ENCODE measurements at regions not wholly inside any gene's neighbourhood (a gene's known extent, or its start where the extent isn't known, plus 50 kb on each side); places are given as distances from the start of the nearest gene placed in this dataset.

- no peak for DNase-seq
Observed at GRCh38 chr16:26295625-26296304, 604.0 kb downstream of the HS3ST4 start.

DNA sequence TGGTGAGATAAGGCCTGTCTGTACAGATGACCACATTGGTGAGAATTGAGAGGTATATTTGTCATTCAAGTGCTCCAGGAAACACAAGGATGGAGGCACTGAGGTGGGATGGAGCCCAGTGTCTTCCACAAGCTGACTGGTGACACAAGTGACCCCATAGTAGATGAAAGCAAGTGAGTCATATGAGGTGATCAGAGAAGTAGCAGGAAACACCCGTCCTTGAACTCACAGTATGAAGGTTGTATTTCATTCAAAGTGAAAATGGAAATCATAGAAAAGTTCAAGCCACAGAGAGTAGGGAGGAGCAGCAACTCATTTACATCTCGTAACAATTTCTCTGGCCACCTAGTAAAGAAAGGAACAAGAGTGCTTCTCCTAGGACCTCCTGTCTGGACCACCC lies 609.8 kb downstream of the HS3ST4 start:
- no peak for DNase-seq

GRCh38 chr16:26316683-26317464 lies 625.1 kb downstream of the HS3ST4 start:
- no peak for DNase-seq

GRCh38 chr16:26317885-26318284 lies 626.1 kb downstream of the HS3ST4 start:
- DNase-seq: no peak

DNA sequence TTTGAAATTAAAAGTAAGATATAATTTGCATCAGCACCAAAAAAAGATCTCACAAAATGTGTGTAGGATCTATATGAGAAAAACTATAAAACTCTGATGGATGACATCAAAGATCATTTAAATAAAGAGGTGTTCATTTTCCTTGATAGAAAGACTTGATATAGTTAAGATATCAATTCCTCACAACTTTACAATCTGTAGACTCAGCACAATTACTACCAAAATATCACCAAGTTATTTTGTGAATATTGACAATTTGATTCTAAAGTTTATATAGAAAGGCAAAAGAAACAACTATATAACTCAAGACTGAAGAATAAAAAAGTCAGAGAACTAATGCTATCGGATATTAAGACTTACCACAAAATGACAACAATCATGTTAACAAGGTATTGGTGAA lies 638.9 kb downstream of the HS3ST4 start:
- no peak for DNase-seq

- no peak for DNase-seq
Observed at GRCh38 chr16:26334218-26335111, 642.7 kb downstream of the HS3ST4 start.

DNA sequence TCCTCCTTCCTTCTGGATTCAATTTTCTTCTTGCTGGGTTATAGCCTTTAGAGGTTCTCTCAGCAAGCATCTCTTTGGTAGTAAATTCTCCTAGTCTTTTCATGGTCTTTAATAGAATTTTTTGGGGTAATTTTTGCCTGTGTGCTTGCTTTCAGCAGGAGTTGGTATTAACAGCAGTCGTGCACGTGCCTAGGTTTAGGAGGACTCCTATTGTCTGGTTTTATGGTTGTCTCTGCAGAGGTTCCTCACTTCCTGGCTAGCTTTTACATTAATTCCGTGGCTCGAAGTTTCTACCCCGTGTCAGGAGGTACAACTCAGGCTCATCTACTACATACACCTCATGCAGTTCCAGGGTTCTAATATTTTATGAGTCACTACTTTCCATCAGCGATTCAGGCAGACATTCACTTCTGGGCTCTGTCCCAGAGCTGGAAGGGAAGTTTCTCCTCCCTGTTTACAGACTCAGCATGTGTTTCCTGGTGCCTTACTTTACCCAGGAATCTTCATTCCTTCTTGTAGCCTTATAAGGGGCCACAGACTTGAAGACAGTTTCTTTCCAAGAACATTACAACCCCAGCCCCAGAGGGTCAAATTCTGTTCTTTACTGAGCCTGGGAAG lies 643.6 kb downstream of the HS3ST4 start:
- no peak for DNase-seq

- no peak for DNase-seq
Observed at GRCh38 chr16:26342621-26343020, 650.9 kb downstream of the HS3ST4 start.

GRCh38 chr16:26344240-26344776 lies 652.5 kb downstream of the HS3ST4 start:
- DNase-seq: no peak

DNA sequence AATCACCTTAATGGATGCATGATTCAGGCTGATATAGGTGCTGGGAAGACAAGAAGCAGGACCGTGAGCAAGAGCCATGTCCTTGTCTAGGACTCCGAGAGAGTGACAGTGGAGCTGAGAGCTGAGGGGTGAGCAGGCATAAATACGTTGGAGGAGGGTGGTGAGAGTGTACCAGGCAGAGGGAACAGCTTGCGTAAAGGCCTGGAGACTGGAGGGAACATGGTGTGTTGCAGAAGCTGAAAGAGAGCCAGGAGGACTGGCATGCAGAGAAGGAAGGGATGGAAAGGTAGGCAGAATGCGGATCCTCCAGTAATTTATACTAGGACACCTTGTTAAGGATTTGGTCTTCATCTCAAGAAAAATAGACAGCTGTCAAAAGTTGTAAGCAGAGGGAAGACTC lies 653.2 kb downstream of the HS3ST4 start:
- no peak for DNase-seq

- no peak for DNase-seq
Observed at GRCh38 chr16:26345966-26346365, 654.2 kb downstream of the HS3ST4 start.

DNA sequence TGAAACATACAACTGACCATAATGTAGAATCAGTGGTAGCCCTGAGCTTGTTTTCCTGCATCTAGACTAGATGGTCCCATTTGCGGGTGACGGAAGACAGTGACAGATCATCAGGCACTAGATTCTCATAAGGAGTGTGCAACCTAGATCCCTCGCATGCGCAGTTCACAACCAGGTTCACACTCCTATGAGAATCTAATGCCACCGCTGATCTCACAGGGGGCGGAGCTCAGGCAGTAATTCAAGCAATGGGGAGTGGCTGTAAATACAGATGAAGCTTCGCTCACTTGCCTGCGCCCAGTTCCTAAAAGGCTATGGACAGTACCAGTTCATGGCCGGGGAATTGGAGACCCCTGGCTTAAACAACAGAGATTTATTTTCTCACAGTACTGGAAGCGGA lies 656.3 kb downstream of the HS3ST4 start:
- no peak for DNase-seq

DNA sequence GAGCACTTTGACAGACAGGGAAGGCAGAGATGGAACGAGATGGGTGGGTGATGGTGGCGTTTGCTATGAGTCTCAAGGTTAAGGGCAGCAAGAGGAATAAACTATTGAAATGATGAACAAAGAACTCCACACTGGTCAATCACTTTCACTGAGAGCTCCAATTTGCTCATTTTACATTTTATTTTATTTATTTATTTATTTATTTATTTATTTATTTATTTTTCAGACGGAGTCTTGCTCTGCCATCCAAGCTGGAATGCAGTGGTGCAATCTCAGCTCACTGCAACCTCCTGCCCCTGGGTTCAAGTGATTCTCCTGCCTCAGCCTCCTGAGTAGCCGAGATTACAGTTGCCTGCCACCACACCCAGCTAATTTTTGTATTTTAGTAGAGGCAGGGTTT lies 669.1 kb downstream of the HS3ST4 start:
- no peak for DNase-seq

GRCh38 chr16:26363581-26363980 lies 671.8 kb downstream of the HS3ST4 start:
- DNase-seq: no peak

DNA sequence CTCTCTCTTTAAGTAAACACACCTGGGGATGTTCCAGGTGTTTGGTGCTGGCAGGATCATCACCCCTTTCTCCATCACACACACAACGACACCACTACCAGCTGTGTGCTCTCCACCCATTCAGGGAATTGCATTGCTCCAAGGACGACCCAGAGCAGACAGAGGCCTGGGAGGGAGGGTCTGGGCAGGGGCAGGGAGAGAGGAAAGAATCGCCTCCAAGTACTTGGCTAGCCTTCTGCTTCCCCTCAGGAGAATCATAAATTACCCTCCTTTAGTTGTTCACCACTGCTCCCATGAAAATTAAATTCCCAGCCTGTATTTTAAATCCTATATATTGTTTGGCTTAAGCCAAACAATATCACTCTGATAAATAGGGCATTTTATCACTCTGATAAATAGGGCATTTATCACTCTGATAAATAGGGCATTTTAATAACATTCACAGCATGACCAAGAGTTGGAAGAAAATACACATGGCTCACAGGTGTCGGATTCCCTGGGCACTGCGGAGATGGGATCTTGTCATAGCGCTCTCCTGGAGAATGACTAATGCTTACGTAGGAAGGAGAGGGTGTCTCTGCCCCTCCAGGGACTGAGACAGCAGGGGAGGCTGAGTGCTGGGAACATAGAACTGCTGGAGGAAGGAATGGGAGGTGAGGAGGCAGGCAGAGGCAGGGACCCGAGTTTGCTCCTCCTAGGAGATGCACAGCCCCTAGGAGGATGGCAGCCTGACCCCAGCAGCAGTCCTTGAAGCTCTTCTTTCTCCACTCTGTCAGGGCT lies 673.6 kb downstream of the HS3ST4 start:
- no peak for DNase-seq

GRCh38 chr16:26371349-26371869 lies 679.6 kb downstream of the HS3ST4 start:
- DNase-seq: no peak

DNA sequence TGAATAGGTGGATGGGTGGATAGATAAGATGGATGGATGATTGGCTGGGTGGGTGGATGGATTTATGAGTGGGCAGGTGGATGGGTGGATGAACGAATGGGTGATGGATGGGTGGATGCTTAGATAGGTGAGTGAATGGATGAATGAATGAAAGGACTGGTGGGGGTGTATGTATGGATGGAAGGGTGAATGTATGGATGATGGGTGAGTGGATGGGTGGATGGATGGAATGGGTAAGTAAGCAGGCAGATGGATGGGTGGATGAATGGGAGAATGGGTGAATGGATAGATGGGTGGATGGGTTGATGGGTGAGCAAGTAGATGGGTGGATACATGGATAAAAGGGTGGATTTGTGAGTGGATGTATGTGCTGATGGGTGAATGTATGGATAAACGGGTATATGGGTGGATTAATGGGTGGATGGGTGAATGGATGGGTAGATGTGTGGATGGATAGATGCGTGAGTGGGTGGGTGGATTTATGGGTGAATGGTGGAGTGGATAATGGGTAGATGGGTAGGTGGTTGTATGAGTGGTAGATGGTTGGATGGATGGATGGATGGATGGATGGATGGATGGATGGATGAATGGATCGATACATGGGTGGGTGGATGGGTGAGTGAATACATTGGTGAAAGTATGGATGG lies 682.6 kb downstream of the HS3ST4 start:
- no peak for DNase-seq

GRCh38 chr16:26382586-26382985 lies 684.1 kb upstream of the C16orf82 start:
- DNase-seq: no peak

DNA sequence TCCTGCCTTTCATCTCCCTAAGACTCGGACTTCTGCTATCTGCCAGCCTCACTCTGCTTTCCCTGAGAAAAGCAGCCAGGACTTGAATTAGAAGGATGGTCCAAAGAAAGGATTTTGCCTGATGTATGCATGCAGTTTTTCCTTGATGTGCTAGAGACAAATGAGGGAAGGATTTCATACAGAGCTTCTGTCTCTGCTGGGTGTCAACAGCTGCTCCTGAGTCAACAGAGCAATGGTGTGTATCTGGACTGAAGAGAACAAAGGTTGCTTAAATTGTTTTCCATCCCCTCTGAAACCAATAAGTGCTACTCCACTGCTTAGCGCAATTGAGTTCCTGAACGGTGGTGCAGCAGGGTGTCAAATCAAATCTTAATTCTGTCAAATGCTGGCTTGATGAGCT lies 680.6 kb upstream of the C16orf82 start:
- DNase-seq: no peak

GRCh38 chr16:26391833-26392232 lies 674.9 kb upstream of the C16orf82 start:
- no peak for DNase-seq

- DNase-seq: no peak
Observed at GRCh38 chr16:26394409-26394808, 672.3 kb upstream of the C16orf82 start.
